K562 (cell line): ENCODE measurements at regions not wholly inside any gene's neighbourhood (a gene's known extent, or its start where the extent isn't known, plus 50 kb on each side); places are given as distances from the start of the nearest gene placed in this dataset.

ENCODE experiments used
- ATAC-seq: fragments of 200-7000 bp; cut with Tn5 transposase; 3 replicates; pipeline ENCODE4 v1.9.1; 2020; ENCODE audit warnings: moderate library complexity
- BruUV-seq: library from RNA; stranded (reverse); fragments of 400-500 nt; replicated peaks from 2 replicates; lab custom pipeline; 2021; lab: Mats Ljungman, UMichigan
- CTCF ChIA-PET: fragments of 300-600 bp; formaldehyde crosslinking; extraction: SDS; loops from one replicate; lab custom pipeline; 2021; ENCODE audit warnings: low intra/inter-chr PET ratio; lab: Yijun Ruan, JAX
- POLR2A ChIA-PET: fragments of 300-600, 350-650 bp; sonication (Branson Sonifier 250); formaldehyde crosslinking; extraction: SDS; loops from one replicate; lab custom pipeline; 2021; ENCODE audit warnings: antibody characterized with exemption, inconsistent platforms; lab: Yijun Ruan, JAX
- DNase-seq, 4 experiments: peaks; one replicate each; pipeline versions ENCODE4 v3.0.0 to v3.0.0-alpha.2; 2011 to 2018; ENCODE audit warnings: low spot score in 3 of 4, mixed read lengths in 3 of 4; ENCODE audit errors: extremely low read depth in 1 of 4
- FAIRE-seq: peaks from 2 replicates; lab custom pipeline; 2011; peaks lifted over from hg19 to GRCh38; lab: Jason Lieb, UNC
- H2AFZ ChIP-seq: 2 replicates; pipeline ENCODE4 v1.6.0; 2011; ENCODE audit warnings: low read depth, low read length, control low read depth, inconsistent platforms
- H3K27ac ChIP-seq: fragments of 200-600 bp; 3 replicates; pipeline ENCODE4 v1.8.0; 2011; ENCODE audit warnings: low read depth, mild to moderate bottlenecking, control low read depth, inconsistent platforms, low read length, moderate library complexity, mixed read lengths; ENCODE audit errors: extremely low read depth
- H3K27me3 ChIP-seq, 2 experiments: fragments of 300-600 bp in 1 of 2; 2 replicates in 1 of 2; 3 replicates in 1 of 2; pipeline versions ENCODE4 v1.6.0 to v1.8.0; 2011; ENCODE audit warnings: inconsistent platforms in 2 of 2, low read length in 2 of 2, mild to moderate bottlenecking in 1 of 2, mixed read lengths in 1 of 2, moderate library complexity in 1 of 2; ENCODE audit not compliant: control insufficient read depth in 2 of 2, insufficient read depth in 2 of 2
- H3K36me3 ChIP-seq: fragments of 300-600 bp; 3 replicates; pipeline ENCODE4 v1.8.0; 2011; ENCODE audit warnings: mild to moderate bottlenecking, low read length, inconsistent platforms; ENCODE audit not compliant: control insufficient read depth, insufficient read depth
- H3K4me1 ChIP-seq, 2 experiments: fragments of 200-600 bp in 1 of 2; replicated peaks in 1 of 2; 2 replicates in 1 of 2; 3 replicates in 1 of 2; pipeline versions ENCODE4 v1.5.1 to v1.8.0; 2011; ENCODE audit warnings: inconsistent platforms in 2 of 2, low read length in 2 of 2, mild to moderate bottlenecking in 1 of 2, mixed read lengths in 1 of 2, moderate library complexity in 1 of 2; ENCODE audit not compliant: control insufficient read depth in 2 of 2, insufficient read depth in 2 of 2
- H3K4me2 ChIP-seq: 2 replicates; pipeline ENCODE4 v1.6.1; 2011; ENCODE audit warnings: low read length, control low read depth, inconsistent platforms, mixed read lengths; ENCODE audit not compliant: insufficient read depth
- H3K4me3 ChIP-seq: fragments of 200-600 bp; sonication (generic), shearing (Covaris generic); 2 replicates; pipeline ENCODE4 v1.5.1; 2016; ENCODE audit warnings: control low read depth, inconsistent platforms
- H3K79me2 ChIP-seq: fragments of 200-600 bp; 3 replicates; pipeline ENCODE4 v1.8.0; 2011; ENCODE audit warnings: low read length, inconsistent platforms; ENCODE audit not compliant: control insufficient read depth, insufficient read depth
- H3K9ac ChIP-seq, 2 experiments: 2 replicates each; pipeline versions ENCODE4 v1.6.0 to v1.6.1; 2011; ENCODE audit warnings: low read depth in 2 of 2, low read length in 2 of 2, control low read depth in 1 of 2, inconsistent platforms in 1 of 2, mild to moderate bottlenecking in 1 of 2, mixed read lengths in 1 of 2; ENCODE audit not compliant: insufficient read depth in 1 of 2
- H3K9me1 ChIP-seq: one replicate; pipeline ENCODE4 v1.6.0; 2011; ENCODE audit warnings: inconsistent platforms, mild to moderate bottlenecking, low read length, moderate library complexity; ENCODE audit not compliant: control insufficient read depth, insufficient read depth
- H3K9me3 ChIP-seq: replicated peaks from 2 replicates; pipeline ENCODE4 v1.5.1; 2011; ENCODE audit warnings: low read depth, low read length, inconsistent platforms; ENCODE audit not compliant: control insufficient read depth, insufficient read depth
- H4K20me1 ChIP-seq: replicated peaks from 2 replicates; pipeline ENCODE4 v1.6.1; 2011; ENCODE audit warnings: low read length, inconsistent platforms, mixed read lengths; ENCODE audit not compliant: control insufficient read depth, insufficient read depth
- DMBX1 ChIP-seq: fragments of 250-450 bp; sonication (Bioruptor Pico); IDR thresholded peaks from 2 replicates; pipeline ENCODE4 v1.8.0; 2022; ENCODE audit warnings: inconsistent platforms, mild to moderate bottlenecking, moderate library complexity, borderline replicate concordance
- ETV6 ChIP-seq, 3 experiments: fragments of 150-350 bp in 1 of 3; sonication (generic) in 1 of 3; formaldehyde crosslinking in 1 of 3; IDR thresholded peaks; 2 replicates each; pipeline versions ENCODE4 v1.6.1 to v1.8.0; 2014 to 2022; ENCODE audit warnings: borderline replicate concordance in 2 of 3, low read depth in 2 of 3, antibody characterized with exemption in 1 of 3, low read length in 1 of 3, mild to moderate bottlenecking in 1 of 3, missing genetic modification reagents in 1 of 3
- MAFK ChIP-seq: IDR thresholded peaks from 2 replicates; pipeline ENCODE4 v1.6.1; 2011; ENCODE audit warnings: low read length, improper control_type of control experiment
- NCOA4 ChIP-seq: fragments of 450-650 bp; IDR thresholded peaks from 2 replicates; pipeline ENCODE4 v1.6.1; 2018; ENCODE audit warnings: mild to moderate bottlenecking; ENCODE audit not compliant: partially characterized antibody
- SMARCA4 ChIP-seq: fragments of 450-650 bp; IDR thresholded peaks from 2 replicates; pipeline ENCODE4 v1.6.1; 2016
- SRSF9 ChIP-seq: fragments of 200-400 bp; formaldehyde crosslinking; IDR thresholded peaks from 2 replicates; pipeline ENCODE4 v1.6.1; 2017; ENCODE audit warnings: low read depth, low read length, borderline replicate concordance
- STAG1 ChIP-seq: sonication (generic); formaldehyde crosslinking; IDR thresholded peaks from 2 replicates; pipeline ENCODE4 v1.5.0; 2020; ENCODE audit warnings: missing genetic modification reagents, borderline replicate concordance
- TCF15 ChIP-seq: fragments of 250-450 bp; sonication (Bioruptor Pico); IDR thresholded peaks from 2 replicates; pipeline ENCODE4 v1.8.0; 2022; ENCODE audit warnings: moderate library complexity, mild to moderate bottlenecking, inconsistent platforms
- ZNF24 ChIP-seq: fragments of 450-650 bp; IDR thresholded peaks from 2 replicates; pipeline ENCODE4 v1.6.1; 2016
- ZNF253 ChIP-seq: fragments of 250-450 bp; sonication (Bioruptor Pico); conservative IDR thresholded peaks from 2 replicates; pipeline ENCODE4 v1.6.1; 2021; ENCODE audit warnings: mild to moderate bottlenecking
- ZNF280B ChIP-seq: fragments of 250-450 bp; sonication (Bioruptor Pico); IDR thresholded peaks from 2 replicates; pipeline ENCODE4 v1.5.1; 2021; ENCODE audit warnings: mild to moderate bottlenecking
- WGBS: fragments of 100-300 bp; shearing (Covaris generic); methylation state at CpG from one replicate; pipeline ENCODE4 v1.1.6; 2016; ENCODE audit warnings: low coverage, mixed read lengths; ENCODE audit not compliant: insufficient coverage; ENCODE audit errors: missing lambda C conversion rate; 5-methylcytosine and 5-hydroxymethylcytosine counted together
- in situ Hi-C: fragments of 300-500 bp; cut with MboI; formaldehyde crosslinking; loops from 4 replicates; pipeline ENCODE4 v1.15.0; 2018; ENCODE audit warnings: inconsistent platforms, mixed read lengths
- intact Hi-C: fragments of 100-400 bp; cut with micrococcal nuclease; formaldehyde crosslinking; loops from 2 replicates; pipeline ENCODE4 v1.14.2; 2022

GRCh38 chr2:234708717-234709116 is 211.8 kb upstream of the ARL4C start:
- intact Hi-C loops, result no loop called here
- DNase-seq, result no peak
- Histone ChIP-seq H3K9me3 (no peaks in the 10 kb centered on the region), H3K4me2 (no peak overlapping the region), H2AFZ (no peak overlapping the region)
- no peak for ATAC-seq
- TF ChIP-seq ZNF24 (no peak), NCOA4 (no peak), ZNF253 (CRISPR knock-in tag) (no peak), STAG1 (CRISPR knock-in tag) (no peak), SRSF9 (no peak), ZNF280B (CRISPR knock-in tag) (no peak), DMBX1 (no peak), ETV6 (IDR thresholded peaks at IDR 0.05; ENCODE audit: borderline replicate concordance in 1 of 2, low read depth in 2 of 2, low read length in 1 of 2) (no peak), ETV6 (CRISPR knock-in tag; IDR thresholded peaks at IDR 0.05; ENCODE audit: borderline replicate concordance) (no peak), SMARCA4 (no peak), TCF15 (CRISPR knock-in tag) (no peak), MAFK (no peak)
- TF ChIP-seq, all 486 proteins: peak for 0
- Histone ChIP-seq H3K9ac (no peak overlapping the region), H3K9me1 (no peaks in the 10 kb centered on the region), H3K27ac (no peak overlapping the region), H4K20me1 (no peaks in the 10 kb centered on the region), H3K79me2 (no peaks in the 10 kb centered on the region), H3K36me3 (no peaks in the 10 kb centered on the region), H3K4me1 (no peaks in the 10 kb centered on the region), H3K27me3 (no peaks in the 10 kb centered on the region), H3K4me3 (no peak overlapping the region)
- CTCF ChIA-PET, result no interaction called here
- in situ Hi-C loops, result no loop called here
- WGBS, result 0% methylated on average over 2 of the region's 3 CpGs
- POLR2A ChIA-PET, result no interaction called here
- no TSS peak for BruUV-seq
- no peak for FAIRE-seq
